ENCODE measurements at regions not wholly inside any gene's neighbourhood (a gene's known extent, or its start where the extent isn't known, plus 50 kb on each side); places are given as distances from the start of the nearest gene placed in this dataset.

GRCh38 chr11:122422682-122423081 is 232.8 kb upstream of the UBASH3B start:
- no peak for TF ChIP-seq POLR2A (IDR thresholded peaks at IDR 0.05)
- TF ChIP-seq, protein P1, sequence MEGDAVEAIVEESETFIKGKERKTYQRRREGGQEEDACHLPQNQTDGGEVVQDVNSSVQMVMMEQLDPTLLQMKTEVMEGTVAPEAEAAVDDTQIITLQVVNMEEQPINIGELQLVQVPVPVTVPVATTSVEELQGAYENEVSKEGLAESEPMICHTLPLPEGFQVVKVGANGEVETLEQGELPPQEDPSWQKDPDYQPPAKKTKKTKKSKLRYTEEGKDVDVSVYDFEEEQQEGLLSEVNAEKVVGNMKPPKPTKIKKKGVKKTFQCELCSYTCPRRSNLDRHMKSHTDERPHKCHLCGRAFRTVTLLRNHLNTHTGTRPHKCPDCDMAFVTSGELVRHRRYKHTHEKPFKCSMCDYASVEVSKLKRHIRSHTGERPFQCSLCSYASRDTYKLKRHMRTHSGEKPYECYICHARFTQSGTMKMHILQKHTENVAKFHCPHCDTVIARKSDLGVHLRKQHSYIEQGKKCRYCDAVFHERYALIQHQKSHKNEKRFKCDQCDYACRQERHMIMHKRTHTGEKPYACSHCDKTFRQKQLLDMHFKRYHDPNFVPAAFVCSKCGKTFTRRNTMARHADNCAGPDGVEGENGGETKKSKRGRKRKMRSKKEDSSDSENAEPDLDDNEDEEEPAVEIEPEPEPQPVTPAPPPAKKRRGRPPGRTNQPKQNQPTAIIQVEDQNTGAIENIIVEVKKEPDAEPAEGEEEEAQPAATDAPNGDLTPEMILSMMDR (IDR thresholded peaks at IDR 0.05): no peak

Measured in body of pancreas (tissue), 4 donors.